Gastrocnemius medialis (tissue), 4 donors: ENCODE measurements at regions not wholly inside any gene's neighbourhood (a gene's known extent, or its start where the extent isn't known, plus 50 kb on each side); places are given as distances from the start of the nearest gene placed in this dataset.

Experiments used
- ATAC-seq, 2 donors: fragments of 150-250 bp; one replicate each; pipeline ENCODE4 v1.9.1; 2016
- DNase-seq, 2 donors: peaks; one replicate each; pipeline ENCODE4 v3.0.0-alpha.2; 2019
- H3K27ac ChIP-seq, 4 donors: fragments of 200-600 bp; sonication (generic); 1 replicate in 1 of 4; 2 replicates in 3 of 4; pipeline ENCODE4 v1.5.1; 2016 to 2018; ENCODE audit warnings: mild to moderate bottlenecking in 2 of 4, moderate library complexity in 1 of 4
- H3K27me3 ChIP-seq, 3 donors: fragments of 200-600 bp; sonication (generic) in 2 of 3; 1 replicate in 1 of 3; 2 replicates in 2 of 3; pipeline versions ENCODE4 v1.5.1 to v1.6.0; 2016 to 2019; ENCODE audit warnings: mild to moderate bottlenecking in 1 of 3, moderate library complexity in 1 of 3
- H3K36me3 ChIP-seq, 2 donors: fragments of 200-600 bp; sonication (generic) in 1 of 2; one replicate each; pipeline ENCODE4 v1.5.1; 2017 to 2018
- H3K4me1 ChIP-seq, 2 donors: fragments of 200-600 bp; sonication (generic) in 1 of 2; one replicate each; pipeline ENCODE4 v1.5.1; 2016 to 2017; ENCODE audit warnings: mild to moderate bottlenecking in 2 of 2
- H3K4me3 ChIP-seq, 4 donors: fragments of 200-600 bp; sonication (generic) in 3 of 4; 1 replicate in 1 of 4; 2 replicates in 3 of 4; pipeline ENCODE4 v1.5.1; 2016 to 2019; ENCODE audit warnings: mild to moderate bottlenecking in 2 of 4
- H3K9me3 ChIP-seq, 3 donors: fragments of 200-600 bp; sonication (generic) in 2 of 3; 1 replicate in 1 of 3; 2 replicates in 2 of 3; pipeline ENCODE4 v1.5.1; 2016 to 2019
- POLR2A ChIP-seq, 2 donors: fragments of 450-650 bp; IDR thresholded peaks; one replicate each; pipeline ENCODE4 v1.6.1; 2017; ENCODE audit warnings: antibody characterized with exemption in 2 of 2, mild to moderate bottlenecking in 2 of 2, moderate library complexity in 2 of 2
- in situ Hi-C, 4 donors: fragments of 200-750 bp; cut with MboI; loops; one replicate each; pipeline versions ENCODE4 v1.15.0 to v1.8.0; 2017; ENCODE audit warnings: low sequenced_read_pairs in 4 of 4
- intact Hi-C: fragments of 100-400 bp; cut with DNase I; formaldehyde crosslinking; loops from one replicate; pipeline ENCODE4 v1.15.1; 2023; ENCODE audit warnings: low total_unique reads
- TF ChIP-seq, protein P1 (sequence below), 5 experiments: fragments of 450-650 bp in 3 of 5; fragments of 200-600 bp in 2 of 5; sonication (generic) in 2 of 5; IDR thresholded peaks in 4 of 5; conservative IDR thresholded peaks in 1 of 5; 1 replicate in 4 of 5; 2 replicates in 1 of 5; pipeline ENCODE4 v1.5.1; 2016 to 2019; ENCODE audit warnings: antibody characterized with exemption in 5 of 5, mild to moderate bottlenecking in 3 of 5, moderate library complexity in 3 of 5

DNA sequence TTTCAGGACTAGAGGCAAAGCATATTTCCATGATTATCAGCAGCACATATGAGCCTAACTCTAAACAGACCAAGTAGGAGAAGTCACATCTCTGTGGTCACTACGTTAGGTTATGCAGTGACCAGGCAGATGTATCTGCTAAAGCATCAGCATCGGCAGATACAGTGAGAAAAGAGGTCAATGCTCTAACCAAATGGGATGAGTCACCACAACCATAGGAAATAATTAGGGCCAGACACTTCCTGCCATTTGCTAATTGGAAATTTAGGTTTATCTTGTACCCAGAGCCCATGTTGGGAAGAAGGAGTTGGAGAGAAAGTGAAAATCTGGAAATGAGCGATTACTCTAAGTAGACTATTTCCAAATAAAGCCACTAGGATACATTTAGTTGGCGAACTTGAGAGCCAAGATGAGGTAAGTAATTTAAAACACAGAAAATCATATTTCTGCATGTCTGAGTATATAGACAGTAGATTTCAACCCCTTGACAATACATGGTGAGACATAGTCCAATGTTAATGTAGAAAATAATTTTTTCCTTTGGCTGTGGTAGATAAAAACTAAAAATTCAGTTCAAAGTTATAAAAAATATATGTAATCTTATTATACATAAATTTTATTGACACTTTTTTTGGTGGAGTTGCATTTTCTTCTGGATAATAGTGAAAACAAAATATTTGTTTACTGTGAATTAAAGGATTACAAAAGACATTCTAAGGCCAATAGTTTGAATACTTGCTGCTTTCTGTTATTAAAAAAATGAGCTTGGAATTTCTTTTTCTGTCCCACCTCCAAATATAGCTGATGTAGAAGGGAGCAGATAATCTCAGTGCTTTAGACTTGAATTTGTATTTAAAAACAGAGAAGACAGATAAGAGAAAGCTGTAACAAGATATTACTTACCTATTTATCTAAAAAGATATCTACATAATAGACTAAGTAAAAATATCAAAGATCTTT, 104.4 kb upstream of the CSNK1A1L start:
- Histone ChIP-seq H3K4me1 (no peaks in the 10 kb centered on the region), H3K36me3 (no peaks in the 10 kb centered on the region), H3K4me3 (no peak overlapping the region), H3K9me3 (no peaks in the 10 kb centered on the region), H3K27me3 (no peaks in the 10 kb centered on the region), H3K27ac (no peak overlapping the region)
- intact Hi-C loops, result no loop called here
- in situ Hi-C loops, result no loop called here
- TF ChIP-seq, protein P1, sequence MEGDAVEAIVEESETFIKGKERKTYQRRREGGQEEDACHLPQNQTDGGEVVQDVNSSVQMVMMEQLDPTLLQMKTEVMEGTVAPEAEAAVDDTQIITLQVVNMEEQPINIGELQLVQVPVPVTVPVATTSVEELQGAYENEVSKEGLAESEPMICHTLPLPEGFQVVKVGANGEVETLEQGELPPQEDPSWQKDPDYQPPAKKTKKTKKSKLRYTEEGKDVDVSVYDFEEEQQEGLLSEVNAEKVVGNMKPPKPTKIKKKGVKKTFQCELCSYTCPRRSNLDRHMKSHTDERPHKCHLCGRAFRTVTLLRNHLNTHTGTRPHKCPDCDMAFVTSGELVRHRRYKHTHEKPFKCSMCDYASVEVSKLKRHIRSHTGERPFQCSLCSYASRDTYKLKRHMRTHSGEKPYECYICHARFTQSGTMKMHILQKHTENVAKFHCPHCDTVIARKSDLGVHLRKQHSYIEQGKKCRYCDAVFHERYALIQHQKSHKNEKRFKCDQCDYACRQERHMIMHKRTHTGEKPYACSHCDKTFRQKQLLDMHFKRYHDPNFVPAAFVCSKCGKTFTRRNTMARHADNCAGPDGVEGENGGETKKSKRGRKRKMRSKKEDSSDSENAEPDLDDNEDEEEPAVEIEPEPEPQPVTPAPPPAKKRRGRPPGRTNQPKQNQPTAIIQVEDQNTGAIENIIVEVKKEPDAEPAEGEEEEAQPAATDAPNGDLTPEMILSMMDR (IDR thresholded peaks at IDR 0.05 in 4 of 5, conservative IDR thresholded peaks at IDR 0.05 in 1 of 5), result no peak
- TF ChIP-seq POLR2A (IDR thresholded peaks at IDR 0.05), result no peak
- DNase-seq (no peak), ATAC-seq (no peak)

GRCh38 chr13:37207691-37208451, 102.4 kb upstream of the CSNK1A1L start:
- no peaks in the 10 kb centered on the region for H3K27me3 ChIP-seq
- no peak for TF ChIP-seq POLR2A (IDR thresholded peaks at IDR 0.05)
- TF ChIP-seq, protein P1 (IDR thresholded peaks at IDR 0.05 in 4 of 5, conservative IDR thresholded peaks at IDR 0.05 in 1 of 5), result no peak
- no peak overlapping the region for H3K27ac ChIP-seq
- intact Hi-C loops (no loop called here), in situ Hi-C loops (no loop called here)
- no peaks in the 10 kb centered on the region for H3K4me1 ChIP-seq
- H3K36me3 ChIP-seq, result no peaks in the 10 kb centered on the region
- H3K9me3 ChIP-seq, result no peaks in the 10 kb centered on the region
- ATAC-seq (no peak), DNase-seq (no peak)
- H3K4me3 ChIP-seq, result no peak overlapping the region

DNA sequence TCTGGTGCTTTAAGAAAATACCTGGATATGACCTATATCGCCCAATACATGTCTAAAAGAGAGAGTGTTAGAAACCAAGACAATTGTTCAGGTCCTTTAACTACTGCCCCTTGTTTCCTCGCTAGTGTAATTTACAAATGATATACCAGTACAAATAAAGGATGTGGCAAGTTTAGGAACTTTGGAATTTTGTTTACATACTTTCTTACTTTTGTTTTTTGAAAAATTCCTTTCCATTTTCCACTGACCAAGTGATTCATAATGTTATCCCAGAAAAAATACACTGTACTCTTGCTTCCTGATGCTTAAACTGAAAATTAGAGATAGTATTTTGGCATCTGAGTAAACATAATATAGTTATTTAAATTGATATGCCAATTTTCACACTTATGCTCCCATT, 96.8 kb upstream of the CSNK1A1L start:
- ATAC-seq, result no peak

GRCh38 chr13:37201081-37201480, 95.6 kb upstream of the CSNK1A1L start:
- no peak overlapping the region for H3K27ac ChIP-seq
- H3K9me3 ChIP-seq, result no peaks in the 10 kb centered on the region
- intact Hi-C loops (no loop called here), in situ Hi-C loops (no loop called here)
- no peak overlapping the region for H3K4me3 ChIP-seq
- no peaks in the 10 kb centered on the region for H3K36me3 ChIP-seq
- H3K4me1 ChIP-seq, result no peaks in the 10 kb centered on the region
- TF ChIP-seq, protein P1 (IDR thresholded peaks at IDR 0.05 in 4 of 5, conservative IDR thresholded peaks at IDR 0.05 in 1 of 5), result no peak
- no peak for TF ChIP-seq POLR2A (IDR thresholded peaks at IDR 0.05)
- ATAC-seq (no peak), DNase-seq (no peak)
- no peaks in the 10 kb centered on the region for H3K27me3 ChIP-seq

More for the DNA sequence above, 96.8 kb upstream of the CSNK1A1L start:
- no peak overlapping the region for H3K27ac ChIP-seq
- no peaks in the 10 kb centered on the region for H3K4me1 ChIP-seq
- DNase-seq, result no peak
- H3K27me3 ChIP-seq, result no peaks in the 10 kb centered on the region
- TF ChIP-seq POLR2A (IDR thresholded peaks at IDR 0.05), result no peak
- TF ChIP-seq, protein P1 (IDR thresholded peaks at IDR 0.05 in 4 of 5, conservative IDR thresholded peaks at IDR 0.05 in 1 of 5), result no peak
- no peaks in the 10 kb centered on the region for H3K9me3 ChIP-seq
- H3K36me3 ChIP-seq, result no peaks in the 10 kb centered on the region
- in situ Hi-C loops, result no loop called here
- intact Hi-C loops, result no loop called here
- H3K4me3 ChIP-seq, result no peak overlapping the region
